Vagina (tissue), 2 donors: ENCODE measurements at regions not wholly inside any gene's neighbourhood (a gene's known extent, or its start where the extent isn't known, plus 50 kb on each side); places are given as distances from the start of the nearest gene placed in this dataset.

Experiments used
- CTCF ChIP-seq, 3 experiments: fragments of 450-650 bp in 2 of 3; fragments of 200-600 bp in 1 of 3; sonication (generic) in 1 of 3; IDR thresholded peaks; one replicate each; pipeline ENCODE4 v1.5.1; 2017 to 2019; ENCODE audit warnings: antibody characterized with exemption in 3 of 3, mild to moderate bottlenecking in 2 of 3, moderate library complexity in 2 of 3
- POLR2A ChIP-seq, 2 donors: fragments of 450-650 bp; IDR thresholded peaks; one replicate each; pipeline ENCODE4 v1.6.1; 2017; ENCODE audit warnings: antibody characterized with exemption in 2 of 2, mild to moderate bottlenecking in 2 of 2, moderate library complexity in 2 of 2

GRCh38 chr17:54537656-54538055 is 363.0 kb upstream of the TOM1L1 start:
- no peak for TF ChIP-seq CTCF (IDR thresholded peaks at IDR 0.05)
- TF ChIP-seq POLR2A (IDR thresholded peaks at IDR 0.05): no peak
